ENCODE measurements at regions not wholly inside any gene's neighbourhood (a gene's known extent, or its start where the extent isn't known, plus 50 kb on each side); places are given as distances from the start of the nearest gene placed in this dataset.

DNA sequence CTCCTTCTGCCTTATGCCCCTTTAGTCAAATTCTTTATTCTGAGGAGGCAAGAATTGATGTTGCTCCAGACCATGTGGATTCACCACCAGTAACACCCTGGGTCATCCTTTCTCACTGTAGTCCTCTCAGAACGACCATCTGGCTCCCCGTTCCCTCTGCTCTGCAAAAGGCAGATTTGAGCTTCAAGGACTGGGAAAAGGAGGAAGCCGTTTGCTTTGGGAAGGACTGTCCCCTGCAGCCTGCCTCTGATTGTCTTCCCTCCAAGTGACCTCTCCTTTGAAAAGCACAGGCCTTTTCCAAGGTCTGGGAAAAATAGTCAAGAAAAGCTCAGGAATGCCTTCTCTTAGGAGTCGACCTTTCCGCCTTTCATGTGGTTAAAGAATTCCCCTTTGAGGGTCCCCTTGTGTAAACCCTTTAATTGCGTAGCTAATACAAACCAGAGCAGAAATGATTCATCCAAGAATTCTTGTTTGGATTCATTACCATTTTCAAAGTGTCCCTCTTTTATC is 130.1 kb upstream of the COPS8 start:
- DNase-seq (ENCODE audit: low read depth): no peak

DNA sequence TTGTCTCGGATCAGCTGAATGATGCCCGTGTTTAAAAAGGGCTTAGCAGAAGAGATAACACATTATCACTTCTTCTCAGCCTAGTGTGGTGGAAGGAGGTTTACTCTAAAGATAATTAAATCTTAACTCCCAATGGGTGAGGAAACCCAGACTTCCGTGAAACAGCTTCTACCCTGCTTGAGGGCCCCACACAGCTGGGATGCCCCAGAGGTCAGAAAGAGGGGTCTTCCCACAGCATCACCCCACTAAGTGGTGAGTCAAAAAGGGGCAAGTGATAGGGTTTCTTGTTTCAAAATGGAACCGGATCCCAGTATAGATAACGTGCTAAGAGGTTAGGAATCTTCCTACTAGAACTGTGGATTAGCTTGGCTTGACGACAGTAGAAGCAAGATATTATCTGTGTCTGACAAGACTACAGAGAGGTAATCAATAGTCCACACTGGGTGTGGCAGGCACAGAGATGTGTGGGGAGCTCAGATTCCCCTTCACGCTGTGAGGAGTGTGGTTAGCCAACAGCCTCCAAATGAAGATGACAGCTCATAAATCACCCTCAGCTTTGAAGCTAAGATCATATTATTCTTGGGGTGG is 129.6 kb upstream of the COPS8 start:
- DNase-seq (ENCODE audit: low read depth): no peak

DNA sequence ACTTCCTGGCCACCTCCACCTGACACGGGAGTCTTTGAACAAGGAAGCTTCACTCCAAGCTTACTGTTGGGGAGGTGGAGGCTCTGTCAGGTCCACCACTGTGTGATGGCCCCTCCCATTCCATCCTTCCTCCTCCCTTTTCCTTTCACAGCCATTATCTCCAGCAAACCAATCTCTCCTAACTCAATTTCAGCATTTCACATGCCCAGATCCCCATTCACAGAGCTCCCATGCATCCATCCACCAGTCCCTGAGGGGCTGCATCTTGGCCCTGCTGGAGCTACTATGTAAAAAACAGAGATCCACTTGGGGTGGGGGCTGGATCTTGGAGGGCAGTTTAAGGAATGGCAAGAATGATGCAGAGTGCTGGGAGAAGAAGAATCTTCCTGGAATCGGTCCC is 129.0 kb upstream of the COPS8 start:
- DNase-seq (ENCODE audit: low read depth): no peak

DNA sequence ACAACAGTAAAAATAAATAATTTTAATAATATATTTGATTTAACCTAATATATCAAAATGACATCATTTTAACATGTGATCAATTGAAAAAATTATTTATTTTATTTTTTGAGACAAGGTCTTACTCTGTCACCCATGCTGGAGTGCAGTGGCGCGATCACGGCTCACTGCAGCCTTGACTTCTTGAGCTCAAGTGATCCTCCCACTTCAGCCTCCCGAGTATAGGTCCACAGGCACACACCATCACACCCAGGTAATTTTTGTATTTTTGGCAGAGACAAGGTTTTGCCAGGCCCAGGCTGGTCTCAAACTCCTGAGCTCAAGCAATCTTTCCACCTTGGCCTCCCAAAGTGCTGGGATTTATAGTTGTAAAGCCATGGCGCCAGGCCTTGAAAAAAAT is 126.7 kb upstream of the COPS8 start:
- DNase-seq (ENCODE audit: low read depth): no peak

DNA sequence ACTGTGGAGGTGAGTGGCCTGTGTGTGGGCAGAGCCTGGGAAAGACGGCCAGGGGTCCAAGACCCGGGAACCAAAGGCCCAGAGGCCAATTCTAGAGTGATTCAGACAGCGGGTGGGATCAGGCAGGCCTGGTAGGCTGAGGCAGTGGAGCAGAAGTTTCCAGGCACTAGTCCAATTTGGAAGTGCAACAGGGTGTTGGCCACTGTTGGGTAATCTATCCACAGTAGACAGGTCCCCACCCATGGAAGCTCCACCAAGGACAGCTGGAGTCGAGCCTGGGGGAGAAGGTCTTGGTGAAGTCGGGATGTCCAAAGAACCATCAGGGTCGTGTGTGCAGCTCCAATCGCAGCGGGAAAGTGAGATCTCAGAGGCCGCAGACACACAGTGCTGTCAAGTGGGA is 125.8 kb upstream of the COPS8 start:
- no peak for DNase-seq (ENCODE audit: low read depth)

DNA sequence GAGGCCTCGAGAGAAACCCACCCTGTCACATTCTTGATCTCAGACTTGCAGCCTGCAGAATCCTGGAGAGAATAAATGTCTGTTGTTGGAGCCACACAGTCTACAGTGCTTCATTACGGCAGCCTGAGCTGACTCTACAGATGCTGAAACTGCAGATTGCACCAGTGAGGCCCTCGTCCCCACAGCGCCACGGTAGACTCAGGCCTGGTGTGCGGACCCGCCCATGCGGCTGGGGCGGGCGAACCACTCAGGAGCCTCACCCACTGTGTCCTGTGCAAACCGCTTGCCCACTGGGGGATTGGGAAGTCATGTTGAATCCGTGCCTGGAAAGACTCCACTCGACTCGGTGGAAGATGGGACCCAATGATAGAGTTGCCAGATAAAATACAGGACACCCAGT is 125.2 kb upstream of the COPS8 start:
- no peak for DNase-seq (ENCODE audit: low read depth)

DNA sequence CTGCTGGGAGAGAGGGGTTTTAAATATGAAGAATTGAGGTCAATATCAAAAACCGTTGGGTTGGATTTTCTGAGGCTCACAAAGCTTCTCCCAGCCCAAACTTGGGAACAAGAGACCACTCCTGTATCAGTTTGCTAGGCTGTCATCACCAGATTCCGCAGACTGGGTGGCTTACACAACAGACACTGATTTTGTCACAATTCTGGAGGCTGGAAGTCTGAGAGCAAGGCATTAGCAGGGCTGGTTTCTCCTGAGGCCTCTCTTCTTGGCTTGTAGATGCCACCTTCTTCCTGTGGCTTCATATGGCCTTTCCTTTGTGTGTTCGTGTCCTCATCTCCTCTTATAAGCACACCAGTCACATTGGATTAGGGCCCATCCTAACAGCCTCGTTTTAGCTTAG is 122.9 kb upstream of the COPS8 start:
- no peak for DNase-seq (ENCODE audit: low read depth)

DNA sequence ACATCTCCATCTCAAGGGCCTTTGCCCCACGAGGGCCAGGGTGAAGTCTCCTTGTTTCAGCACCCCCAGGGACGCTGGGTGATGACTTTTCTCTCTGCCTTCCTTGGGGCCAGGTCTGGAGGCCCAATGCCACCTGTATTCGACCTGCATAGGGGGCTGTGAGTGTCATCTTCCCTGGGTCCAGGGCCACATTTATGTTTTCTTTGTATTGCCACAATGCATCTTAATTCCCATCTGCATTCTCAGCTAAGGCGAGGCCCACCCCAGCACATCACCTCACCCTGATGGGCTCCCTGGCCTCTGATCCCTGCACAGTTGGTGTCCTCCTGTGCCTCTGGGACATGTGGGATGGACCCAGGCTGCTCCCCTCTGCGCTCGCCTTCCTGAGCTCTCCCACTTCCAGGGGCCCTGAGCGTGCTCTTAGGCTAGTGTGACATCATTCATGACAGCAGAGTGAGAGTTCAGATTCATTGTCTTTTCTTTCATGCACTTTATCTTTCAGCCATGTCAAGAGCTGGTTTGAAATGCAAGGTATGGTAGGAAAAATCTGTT is 122.0 kb upstream of the COPS8 start:
- DNase-seq (ENCODE audit: low read depth): no peak

DNA sequence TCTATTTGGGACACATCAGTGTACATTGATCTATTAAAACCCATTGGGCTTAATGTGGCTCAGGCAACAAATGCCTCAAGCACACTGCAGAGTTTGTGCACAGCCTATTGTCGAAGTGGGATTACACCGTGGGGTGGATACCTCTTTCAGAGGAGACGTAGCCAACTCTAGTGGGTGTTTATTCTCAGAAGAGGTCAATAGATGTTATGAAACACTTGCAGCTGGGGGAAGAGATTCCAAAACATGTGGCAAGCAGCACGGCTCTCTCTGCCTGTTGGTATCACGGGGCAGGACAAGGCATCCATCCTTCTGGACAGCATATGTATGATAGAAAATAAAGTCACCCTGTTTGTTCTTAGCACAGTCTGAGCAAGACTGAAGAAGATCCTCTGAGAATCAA is 121.4 kb upstream of the COPS8 start:
- DNase-seq (ENCODE audit: low read depth): no peak

DNA sequence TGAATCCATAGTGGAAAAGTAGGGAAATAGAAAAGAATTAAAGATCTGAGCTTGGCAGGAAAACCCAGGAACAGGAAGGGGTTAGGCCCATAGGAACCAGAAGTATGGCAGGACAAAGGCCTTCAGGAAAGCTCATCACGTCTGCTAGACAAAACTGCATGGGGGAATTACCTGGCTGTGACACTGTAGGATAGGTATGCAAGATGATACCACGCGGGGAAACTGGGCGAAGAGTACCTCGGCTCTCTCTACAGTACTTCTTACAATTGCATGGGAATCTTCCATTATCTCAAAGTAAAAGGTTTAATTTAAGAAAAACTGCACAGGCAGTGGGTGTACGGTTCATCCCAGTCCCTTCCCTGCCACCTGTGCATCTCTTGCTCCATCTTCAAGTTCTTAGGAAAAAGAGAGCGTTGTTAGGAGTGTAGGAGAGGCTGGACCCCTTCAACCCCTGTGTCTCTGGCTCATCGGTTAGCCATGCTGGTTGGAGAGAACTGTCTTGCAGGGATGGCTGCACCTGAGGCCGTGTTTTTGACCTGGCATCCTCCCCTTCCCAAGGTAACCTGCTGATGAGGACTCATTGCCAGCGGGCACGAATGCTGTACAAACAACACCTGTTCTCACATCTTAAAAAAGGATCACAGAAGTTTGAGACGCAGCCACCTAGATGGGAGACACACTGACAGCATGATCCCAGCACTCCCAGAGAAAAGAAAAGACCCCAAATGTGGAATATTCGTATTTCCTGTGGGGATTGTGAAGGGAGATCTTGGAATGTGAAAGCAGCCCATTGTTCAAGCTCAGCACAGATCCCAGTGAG is 120.5 kb upstream of the COPS8 start:
- no peak for DNase-seq (ENCODE audit: low read depth)

DNA sequence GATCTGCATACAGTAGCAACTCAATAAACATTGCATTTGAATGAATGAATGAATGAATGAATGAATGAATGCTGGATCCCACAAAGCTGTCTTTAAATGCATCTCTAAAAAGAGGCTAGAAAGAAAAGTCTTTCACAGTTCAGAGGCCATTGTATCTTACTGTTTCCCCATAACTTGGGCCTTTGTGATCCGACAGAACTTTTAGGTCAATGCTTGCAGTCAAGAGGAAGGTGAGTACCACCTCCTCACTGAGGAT is 119.9 kb upstream of the COPS8 start:
- no peak for DNase-seq (ENCODE audit: low read depth)

DNA sequence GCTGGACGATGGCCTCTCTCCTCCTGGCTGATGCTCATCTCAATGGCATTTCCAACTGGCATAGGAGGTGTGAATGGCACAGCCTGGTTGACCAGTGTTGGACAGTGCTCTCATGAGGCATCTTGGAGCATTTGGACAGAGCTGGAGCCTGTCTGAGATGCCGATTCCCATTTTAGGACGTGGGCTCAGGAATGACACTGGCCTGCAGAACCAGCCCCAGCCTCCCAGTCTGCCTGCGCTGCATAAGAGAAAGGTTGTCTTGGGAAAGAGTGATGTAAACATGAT is 118.2 kb upstream of the COPS8 start:
- DNase-seq (ENCODE audit: low read depth): no peak

DNA sequence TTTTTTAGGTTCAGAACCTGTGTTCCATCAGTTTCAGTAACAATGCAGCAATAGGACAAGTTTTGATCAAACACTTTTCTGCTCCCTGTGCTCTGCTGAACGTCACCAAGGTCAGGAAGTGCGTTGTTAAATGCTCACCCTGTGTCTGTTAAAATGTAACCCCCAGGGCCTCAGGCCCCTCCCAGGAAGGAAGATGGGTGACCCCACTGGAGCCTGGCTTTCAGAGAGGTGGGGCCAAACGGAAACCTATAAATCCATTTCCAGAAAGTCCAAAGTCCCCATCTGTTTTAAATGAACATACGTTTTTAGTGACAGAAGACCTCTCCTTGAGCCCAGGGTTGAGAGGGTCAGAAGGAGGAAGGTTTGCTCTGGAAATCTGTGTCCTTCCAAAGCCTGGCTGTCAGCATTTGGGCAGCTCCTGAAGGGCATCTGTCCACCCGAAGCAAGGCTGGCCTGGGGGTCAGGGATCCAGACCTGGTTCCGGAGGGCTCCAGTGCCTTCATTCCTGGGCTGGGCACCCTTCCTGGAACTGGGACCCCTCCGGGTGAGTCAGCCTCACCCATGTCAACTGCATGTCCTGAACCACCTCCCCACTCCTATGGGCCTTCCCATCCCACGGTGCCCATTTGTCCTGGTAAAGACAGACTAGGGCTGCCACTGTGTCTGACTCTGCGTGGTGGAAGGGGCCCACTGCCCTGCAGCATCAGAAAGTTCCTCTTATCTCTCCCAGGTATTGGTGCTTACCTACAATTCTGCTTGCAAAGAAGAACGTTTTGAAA is 117.4 kb upstream of the COPS8 start:
- DNase-seq (ENCODE audit: low read depth): no peak

DNA sequence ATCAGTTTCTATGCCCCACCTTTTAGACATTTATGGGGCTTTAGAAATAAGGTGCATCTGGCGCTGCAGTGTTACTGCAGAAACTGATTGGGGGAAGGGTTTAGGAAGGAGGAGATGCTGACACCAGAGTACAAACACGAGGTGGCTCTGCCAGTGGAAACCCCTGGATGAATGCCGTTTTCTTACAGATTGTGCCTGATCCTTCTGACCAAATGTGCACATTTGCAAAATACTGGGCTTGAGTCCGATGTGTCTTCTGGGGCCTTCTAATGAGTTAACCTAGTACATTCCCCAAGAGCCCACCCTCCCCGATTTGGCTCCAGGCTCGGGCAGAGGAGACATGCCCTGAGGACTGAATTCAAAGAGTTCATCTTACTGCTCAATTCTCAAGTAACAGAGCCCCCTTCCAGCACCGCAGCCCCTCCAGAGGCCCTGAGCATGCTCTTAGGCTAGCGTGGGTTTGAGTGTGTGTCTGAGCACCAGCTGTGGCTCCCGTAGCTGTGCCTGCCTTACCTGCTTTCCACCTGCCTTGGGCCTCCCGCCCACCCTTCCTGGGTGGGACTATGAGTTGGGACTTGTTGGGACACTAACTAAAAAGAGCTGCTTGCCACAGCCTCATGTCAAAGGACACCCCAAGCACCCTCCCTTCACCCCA is 116.7 kb upstream of the COPS8 start:
- no peak for DNase-seq (ENCODE audit: low read depth)

DNA sequence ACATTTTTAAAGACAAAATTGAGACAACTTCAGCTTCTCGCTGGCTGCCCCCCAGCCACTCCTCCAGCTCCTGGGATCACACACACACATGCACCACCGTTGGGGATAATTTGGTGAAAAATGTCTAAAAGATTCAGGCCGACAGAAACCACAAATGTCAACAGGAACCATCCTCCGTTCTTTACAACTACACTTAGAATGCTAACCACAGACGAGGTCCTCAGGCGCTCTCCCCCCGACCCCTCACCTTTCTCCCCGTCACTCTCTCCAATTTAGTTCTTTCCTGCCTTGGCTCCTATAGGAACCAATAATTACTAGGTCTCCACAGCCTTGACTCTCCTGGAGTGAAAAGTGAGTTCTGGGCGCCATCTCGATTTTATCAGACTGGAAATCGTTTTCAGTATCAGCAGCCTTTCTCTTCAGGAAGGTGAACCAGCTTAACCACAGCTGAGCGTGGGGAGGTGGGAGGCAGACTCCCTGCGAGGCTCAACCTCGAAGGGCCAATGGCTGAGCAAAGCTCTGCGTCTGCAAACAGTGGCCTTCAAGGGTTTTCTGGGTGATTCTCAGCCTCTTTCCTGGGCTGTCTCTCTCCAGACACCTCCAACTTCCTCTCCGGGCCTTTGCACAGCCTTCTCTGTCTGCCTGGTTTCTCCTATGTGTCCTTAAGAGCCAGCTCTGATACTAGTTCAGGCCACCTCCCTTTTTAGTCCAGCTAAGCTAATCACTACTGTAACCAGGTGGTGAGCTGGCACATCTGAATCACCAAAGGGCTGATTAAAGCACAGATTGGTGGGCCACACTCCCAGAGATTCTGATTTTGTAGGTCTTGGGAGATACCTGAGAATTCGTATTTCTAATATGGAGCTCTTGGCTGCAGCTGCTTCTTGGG is 115.7 kb upstream of the COPS8 start:
- DNase-seq (ENCODE audit: low read depth): no peak

DNA sequence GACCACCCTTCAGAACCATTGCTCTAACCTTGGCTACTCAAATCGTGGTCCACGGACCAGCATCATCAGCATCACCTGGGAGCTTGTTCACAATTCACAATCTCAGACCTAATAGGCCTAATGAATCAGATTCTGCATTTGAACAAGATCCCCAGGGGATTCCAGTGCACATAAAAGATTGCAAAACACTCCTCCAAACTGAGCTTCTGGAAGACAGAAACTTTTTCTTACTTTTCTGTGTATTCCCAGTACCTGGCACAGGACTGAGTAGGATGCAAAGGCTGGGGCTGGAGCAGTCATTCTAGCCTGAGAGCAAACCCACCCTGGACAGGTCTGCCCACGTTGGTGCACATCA is 115.1 kb upstream of the COPS8 start:
- no peak for DNase-seq (ENCODE audit: low read depth)

DNA sequence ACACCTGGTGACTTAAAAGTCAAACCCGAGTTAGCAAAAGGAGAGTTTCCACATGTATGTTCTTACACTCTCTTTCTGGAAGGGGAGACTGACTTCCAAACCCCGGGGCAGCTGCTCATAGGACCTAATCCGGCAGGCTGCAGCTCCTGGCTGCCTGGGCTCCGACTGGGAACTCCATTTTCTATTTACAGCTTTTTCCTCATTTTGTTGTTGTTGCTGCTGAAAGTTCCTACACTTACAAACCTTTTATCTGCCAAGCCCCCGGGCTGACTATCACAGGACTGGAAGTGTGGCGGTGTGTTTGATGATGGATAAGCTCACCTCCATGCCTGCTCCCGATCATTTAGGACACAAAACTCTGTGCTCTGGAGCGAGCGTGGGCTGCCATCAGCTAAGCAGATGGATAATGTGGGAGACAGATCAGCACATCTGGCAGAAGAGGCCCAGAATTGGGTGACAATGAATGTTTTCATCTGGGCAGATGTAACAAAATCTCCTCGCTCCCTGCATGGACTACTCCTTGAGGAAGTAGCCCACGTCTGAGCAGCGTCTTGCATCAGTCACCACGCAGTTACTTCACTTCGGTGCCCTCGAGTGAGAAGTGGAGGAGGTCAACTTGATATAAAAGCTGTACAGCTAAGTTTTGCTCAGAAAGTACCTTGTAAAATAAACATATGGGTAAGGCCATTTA is 114.4 kb upstream of the COPS8 start:
- DNase-seq (ENCODE audit: low read depth): no peak

DNA sequence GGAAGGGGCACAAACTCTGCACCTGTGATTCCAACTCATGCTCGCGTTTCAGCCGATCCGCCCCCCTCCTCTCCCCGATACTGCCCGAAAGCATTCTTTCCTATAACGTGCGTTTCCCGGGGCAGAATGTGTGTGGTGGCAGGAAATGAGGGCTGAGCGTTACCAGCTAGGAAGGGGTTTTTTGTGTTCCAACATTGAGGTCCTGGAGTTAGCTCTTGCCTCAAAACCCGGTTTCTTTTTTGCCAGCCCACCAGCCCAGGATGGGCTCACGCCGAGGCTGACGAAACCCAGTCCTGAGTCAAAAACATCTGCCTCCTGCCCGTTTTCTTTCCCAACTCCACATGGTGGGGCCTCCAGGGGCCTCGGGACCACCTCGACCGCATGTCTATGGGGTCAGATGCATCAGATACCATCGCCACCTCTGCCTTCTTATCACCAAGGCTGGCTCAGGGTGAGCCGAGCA is 113.7 kb upstream of the COPS8 start:
- DNase-seq (ENCODE audit: low read depth): no peak

DNA sequence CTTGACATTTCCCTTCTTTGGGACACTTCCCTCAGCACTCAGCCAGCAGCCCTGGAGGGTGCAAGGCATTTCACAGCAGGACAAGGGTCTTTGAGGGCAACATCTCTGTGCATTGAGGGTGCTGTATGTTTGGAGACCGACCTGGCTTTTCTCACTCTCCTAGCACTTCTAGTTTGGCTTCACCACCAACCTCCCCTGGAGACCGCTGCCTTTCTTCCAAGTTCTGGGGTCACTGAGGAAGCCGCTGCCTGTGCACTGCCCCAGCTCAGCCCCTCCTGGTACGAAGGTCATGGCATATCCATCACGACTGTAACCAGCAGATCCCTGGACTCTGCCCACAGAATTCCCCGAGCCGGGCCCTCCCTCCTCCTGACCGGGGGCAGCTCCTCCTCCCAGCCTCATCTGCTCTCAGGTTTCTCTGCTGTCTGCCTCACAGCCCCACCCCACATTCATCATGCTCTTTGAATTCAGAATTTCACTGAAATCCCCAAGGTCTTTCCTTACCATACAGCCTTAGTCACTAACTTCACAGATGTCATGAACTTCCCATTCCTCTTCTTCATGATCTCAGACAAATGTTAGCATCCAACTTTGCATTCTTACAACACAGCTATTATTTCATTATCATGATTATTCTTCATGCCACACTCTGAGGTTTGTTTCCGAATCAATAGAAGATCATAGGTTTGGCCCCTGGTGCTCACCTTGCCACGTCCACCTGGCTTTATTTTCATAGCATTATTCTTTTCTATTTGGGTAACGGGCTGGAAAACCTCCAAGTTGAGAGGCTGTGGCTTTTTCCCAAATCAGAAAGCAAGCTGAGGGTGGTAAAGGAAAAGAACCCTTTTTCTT is 113.0 kb upstream of the COPS8 start:
- no peak for DNase-seq (ENCODE audit: low read depth)

DNA sequence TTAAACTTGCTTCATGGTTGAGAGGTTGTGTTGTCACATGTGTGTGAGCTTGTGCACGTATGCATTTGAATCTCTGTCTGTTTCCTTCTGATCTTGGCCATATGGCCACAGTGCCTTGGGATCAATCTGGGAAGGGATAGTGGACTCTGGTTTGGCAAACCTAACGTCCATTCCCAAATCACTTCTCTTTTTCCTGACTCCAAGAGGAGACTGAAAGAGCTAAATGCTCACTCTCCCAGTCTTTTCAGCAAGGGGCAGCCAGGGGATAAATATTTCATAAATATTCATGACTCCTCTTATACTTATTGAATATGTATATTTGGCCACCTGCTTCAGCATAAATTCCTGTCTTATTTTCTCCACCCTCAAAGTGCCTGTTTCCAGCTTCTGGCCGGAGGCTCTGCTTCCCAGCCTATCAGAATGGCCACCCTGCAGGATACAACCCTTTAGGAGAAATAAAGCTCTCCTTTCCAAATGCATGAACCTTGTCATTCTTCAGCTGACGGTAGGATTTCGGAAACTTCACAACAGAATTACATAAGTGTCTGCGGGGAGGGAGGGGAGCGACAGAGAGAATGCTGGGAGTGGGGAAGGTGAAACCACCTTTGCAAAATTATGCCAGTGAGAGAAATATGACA is 112.2 kb upstream of the COPS8 start:
- no peak for DNase-seq (ENCODE audit: low read depth)
